Ovary (tissue), 7 donors: ENCODE measurements at regions not wholly inside any gene's neighbourhood (a gene's known extent, or its start where the extent isn't known, plus 50 kb on each side); places are given as distances from the start of the nearest gene placed in this dataset.

Experiments
- DNase-seq, 5 donors: peaks; one replicate each; pipeline ENCODE4 v3.0.0-alpha.2; 2019 to 2020
- H3K27ac ChIP-seq, 2 donors: fragments of 200-600 bp; one replicate each; pipeline versions ENCODE4 v1.5.1 to v1.8.0; 2019 to 2022
- H3K27me3 ChIP-seq: fragments of 200-600 bp; one replicate; pipeline ENCODE4 v1.8.0; 2022
- H3K36me3 ChIP-seq: fragments of 200-600 bp; sonication (generic); one replicate; pipeline ENCODE4 v1.5.1; 2019
- H3K4me1 ChIP-seq: one replicate; pipeline ENCODE4 v1.8.1; 2013; ENCODE audit warnings: mild to moderate bottlenecking, moderate library complexity; ENCODE audit not compliant: insufficient read depth
- H3K4me3 ChIP-seq: fragments of 200-600 bp; sonication (generic); one replicate; pipeline ENCODE4 v1.5.1; 2017
- H3K9me3 ChIP-seq, 2 donors: fragments of 200-600 bp in 1 of 2; sonication (generic) in 1 of 2; one replicate each; pipeline versions ENCODE4 v1.5.1 to v1.8.1; 2013 to 2019; ENCODE audit warnings: mild to moderate bottlenecking in 1 of 2, moderate library complexity in 1 of 2
- CTCF ChIP-seq, 3 donors: fragments of 450-650 bp in 2 of 3; fragments of 200-600 bp in 1 of 3; IDR thresholded peaks; one replicate each; pipeline versions ENCODE4 v1.5.1 to v1.8.0; 2016 to 2022; ENCODE audit warnings: antibody characterized with exemption in 3 of 3, mild to moderate bottlenecking in 1 of 3
- EP300 ChIP-seq: sonication (generic); formaldehyde crosslinking; IDR thresholded peaks from one replicate; pipeline ENCODE4 v1.6.1; 2017; ENCODE audit warnings: antibody characterized with exemption
- POLR2A ChIP-seq: fragments of 450-650 bp; IDR thresholded peaks from one replicate; pipeline ENCODE4 v1.6.1; 2017; ENCODE audit warnings: antibody characterized with exemption, mild to moderate bottlenecking, moderate library complexity
- WGBS, 3 donors: extraction: QIAGEN DNeasy Blood & Tissue Kit in 1 of 3; methylation state at CpG; one replicate each; pipeline versions ENCODE4 v1.1.5 to v1.1.7; 2013 to 2017; 5-methylcytosine and 5-hydroxymethylcytosine counted together
- intact Hi-C, 4 donors: fragments of 100-400 bp; cut with DNase I; formaldehyde crosslinking; loops; one replicate each; pipeline versions ENCODE4 v1.11.0 to v1.15.1; 2022 to 2023
- donor health status: DM: no; HTN: no; CAD: no; lungs with moderate emphysema.
- donor health status: DM: no; HTN: no; CAD: no.
- donor health status: Bipolar disorder and iron deficiency.
- donor health status: DM: no; HTN: no; CAD: no.
- donor health status: DM: yes; HTN: yes; CAD: no.

GRCh38 chr2:14511541-14511940 is 121.0 kb upstream of the LRATD1 start:
- TF ChIP-seq POLR2A (no peak), CTCF (IDR thresholded peaks at IDR 0.05) (no peak), EP300 (no peak)

GRCh38 chr2:14513903-14514302 is 118.6 kb upstream of the LRATD1 start:
- no peaks in the 10 kb centered on the region for H3K27me3 ChIP-seq
- TF ChIP-seq EP300 (no peak), CTCF (IDR thresholded peaks at IDR 0.05) (no peak), POLR2A (no peak)
- H3K27ac ChIP-seq = no peak overlapping the region
- no peak for DNase-seq
- intact Hi-C loops = no loop called here
- WGBS, 3 donors = 47 to 59% (median 48%) methylated on average over 1 of the region's 1 CpG
- H3K4me3 ChIP-seq = no peak overlapping the region
- no peaks in the 10 kb centered on the region for H3K36me3 ChIP-seq
- no peaks in the 10 kb centered on the region for H3K4me1 ChIP-seq
- H3K9me3 ChIP-seq = no peaks in the 10 kb centered on the region

More at GRCh38 chr2:14511541-14511940, 121.0 kb upstream of the LRATD1 start:
- no peak for DNase-seq
- Histone ChIP-seq H3K27ac (no peak overlapping the region), H3K27me3 (no peaks in the 10 kb centered on the region), H3K4me1 (no peaks in the 10 kb centered on the region), H3K4me3 (no peak overlapping the region), H3K9me3 (no peaks in the 10 kb centered on the region), H3K36me3 (no peaks in the 10 kb centered on the region)
- intact Hi-C loops = no loop called here
- WGBS, 3 donors = 72 to 85% (median 72%) methylated on average over 4 of the region's 4 CpGs

GRCh38 chr2:14516844-14517243 is 115.7 kb upstream of the LRATD1 start:
- no peaks in the 10 kb centered on the region for H3K27me3 ChIP-seq
- H3K4me1 ChIP-seq = no peaks in the 10 kb centered on the region
- intact Hi-C loops = no loop called here
- no peak for TF ChIP-seq CTCF (IDR thresholded peaks at IDR 0.05)
- TF ChIP-seq POLR2A = no peak
- TF ChIP-seq EP300 = no peak
- 88 to 92% (median 89%) methylated on average over 1 of the region's 1 CpG for WGBS, 3 donors
- no peak overlapping the region for H3K4me3 ChIP-seq
- no peak overlapping the region for H3K27ac ChIP-seq
- no peaks in the 10 kb centered on the region for H3K36me3 ChIP-seq
- H3K9me3 ChIP-seq = no peaks in the 10 kb centered on the region
- no peak for DNase-seq

- intact Hi-C loops = no loop called here
- no peak overlapping the region for H3K27ac ChIP-seq
- no peak for TF ChIP-seq POLR2A
- no peak for TF ChIP-seq CTCF (IDR thresholded peaks at IDR 0.05)
- TF ChIP-seq EP300 = no peak
- no peaks in the 10 kb centered on the region for H3K36me3 ChIP-seq
- no peaks in the 10 kb centered on the region for H3K27me3 ChIP-seq
- no peaks in the 10 kb centered on the region for H3K4me1 ChIP-seq
- 67 to 73% (median 67%) methylated on average over 4 of the region's 4 CpGs for WGBS, 3 donors
- no peaks in the 10 kb centered on the region for H3K9me3 ChIP-seq
- no peak overlapping the region for H3K4me3 ChIP-seq
- DNase-seq = no peak
These were observed 114.8 kb upstream of the LRATD1 start for GRCh38 chr2:14517731-14518130.
